ENCODE measurements at regions not wholly inside any gene's neighbourhood (a gene's known extent, or its start where the extent isn't known, plus 50 kb on each side); places are given as distances from the start of the nearest gene placed in this dataset.

GRCh38 chr21:35643176-35643575, 417.1 kb downstream of the SETD4 start:
- DNase-seq (ENCODE audit: low spot score): no peak

DNA sequence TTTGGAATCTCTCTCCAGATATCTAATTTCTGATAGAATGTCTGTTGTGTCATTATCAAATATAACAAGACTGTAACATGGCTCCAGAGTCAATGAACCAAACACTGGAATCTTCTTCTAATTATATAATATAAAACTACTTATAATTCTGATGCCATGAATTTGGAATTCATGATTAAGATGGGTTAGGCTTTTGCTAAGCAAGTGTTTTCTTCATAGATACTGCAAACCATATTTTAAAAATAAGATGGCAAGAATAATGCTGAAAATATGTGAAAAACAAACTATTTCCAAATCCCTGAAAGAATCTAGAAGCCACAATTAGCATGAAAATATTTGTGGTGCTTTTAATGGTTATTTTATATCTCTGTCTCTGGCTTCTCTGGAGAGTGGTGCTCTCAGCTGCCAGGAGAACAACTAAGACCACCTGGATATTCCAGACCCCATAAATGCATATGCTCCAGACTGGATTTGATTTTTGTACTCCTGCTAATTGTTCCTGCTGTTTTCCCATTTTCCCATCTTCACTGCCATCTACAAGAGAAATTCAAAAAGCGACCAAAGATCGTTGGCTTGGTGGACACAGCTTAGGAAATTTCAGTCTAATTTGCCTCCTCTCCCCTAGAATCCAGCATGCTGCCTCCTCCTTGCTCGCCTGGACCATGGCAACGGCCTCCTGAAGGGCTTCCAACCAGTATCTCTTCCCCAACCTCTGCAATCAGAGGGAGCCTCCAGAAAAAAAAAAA, 418.9 kb downstream of the SETD4 start:
- no peak for DNase-seq (ENCODE audit: low spot score)

DNA sequence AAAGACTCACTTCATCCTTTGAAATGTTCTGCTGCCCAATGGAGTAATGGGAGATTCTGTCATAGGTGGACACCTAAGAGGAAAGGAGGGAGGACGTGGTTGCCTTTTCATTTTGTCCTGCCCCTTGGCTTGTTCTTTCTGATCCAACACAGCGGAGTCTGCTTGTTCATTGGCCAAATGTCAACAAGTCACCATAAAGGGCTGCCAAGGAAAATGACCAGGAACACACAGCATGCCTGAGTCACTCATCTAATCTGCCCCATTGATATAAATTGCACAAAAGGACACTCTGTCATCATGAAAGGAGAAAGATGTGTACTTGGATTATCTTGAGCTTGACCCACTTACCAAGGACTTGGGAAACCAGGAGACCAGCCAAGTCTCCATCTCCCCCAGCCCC, 422.9 kb downstream of the SETD4 start:
- DNase-seq (ENCODE audit: low spot score): no peak

GRCh38 chr21:35635994-35636393, 424.3 kb downstream of the SETD4 start:
- DNase-seq (ENCODE audit: low spot score): no peak

DNA sequence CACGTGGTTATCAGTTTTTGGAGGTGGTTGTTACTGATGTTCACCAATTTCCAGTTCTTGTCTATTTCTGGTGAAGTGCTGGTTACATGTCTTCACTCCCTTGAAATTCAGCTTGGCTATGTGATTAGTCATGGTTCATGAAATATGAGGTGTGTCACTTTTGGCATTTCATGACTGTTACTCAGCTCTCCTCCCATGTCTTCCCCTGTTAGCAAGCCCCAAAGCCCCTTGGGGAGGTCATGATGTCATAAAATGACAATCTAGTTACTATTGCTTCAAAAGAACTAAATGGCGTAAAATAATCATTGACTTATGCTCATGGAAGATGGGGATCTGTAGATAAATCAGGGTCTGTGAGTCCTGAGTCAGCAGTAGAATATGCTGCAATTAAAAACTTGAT, 425.1 kb downstream of the SETD4 start:
- no peak for DNase-seq (ENCODE audit: low spot score)

DNA sequence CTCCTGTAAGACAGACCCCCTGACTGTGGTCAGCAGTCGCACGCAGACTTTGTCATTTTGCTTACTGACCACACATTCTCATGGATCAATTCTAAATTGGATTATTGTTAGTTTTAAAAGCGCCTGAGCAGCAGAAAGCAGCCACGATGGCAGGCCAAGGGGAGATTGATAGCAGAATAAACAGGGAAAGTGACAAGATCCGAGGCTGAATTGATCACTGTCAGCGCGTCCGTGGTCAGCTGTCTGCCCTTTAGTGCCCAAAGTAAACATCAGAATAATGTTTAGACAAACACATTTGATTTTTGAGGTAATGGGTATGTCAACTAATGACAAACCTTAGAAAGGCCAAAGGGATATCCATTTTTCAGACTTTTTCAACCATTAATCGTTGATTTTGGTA, 426.8 kb downstream of the SETD4 start:
- DNase-seq (ENCODE audit: low spot score): no peak

DNA sequence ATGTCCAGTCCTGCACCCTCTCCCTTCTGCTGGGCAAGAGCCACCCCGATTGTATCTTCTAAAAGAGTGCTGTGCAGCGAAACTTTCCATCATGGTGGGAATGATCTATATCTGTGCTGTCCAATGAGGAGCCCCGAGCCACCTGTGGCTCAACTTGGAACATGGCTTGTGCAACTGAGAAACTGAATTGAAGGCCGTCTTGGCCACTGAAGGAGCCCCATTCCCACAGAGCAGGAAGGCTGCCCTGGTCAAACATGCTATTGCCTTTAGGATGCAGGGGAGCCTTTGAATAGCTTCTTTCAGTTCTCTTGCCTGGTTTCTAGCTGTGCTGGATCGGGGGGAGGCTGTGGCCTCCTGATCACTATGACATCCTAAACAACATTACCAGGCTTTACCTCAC, 427.6 kb downstream of the SETD4 start:
- DNase-seq (ENCODE audit: low spot score): no peak

GRCh38 chr21:35628316-35628715, 432.0 kb downstream of the SETD4 start:
- DNase-seq (ENCODE audit: low spot score): no peak

- DNase-seq (ENCODE audit: low spot score): no peak
These were observed 432.9 kb downstream of the SETD4 start for GRCh38 chr21:35627462-35627861.

- DNase-seq (ENCODE audit: low spot score): no peak
These were observed 434.8 kb downstream of the SETD4 start for GRCh38 chr21:35625576-35625975.

DNA sequence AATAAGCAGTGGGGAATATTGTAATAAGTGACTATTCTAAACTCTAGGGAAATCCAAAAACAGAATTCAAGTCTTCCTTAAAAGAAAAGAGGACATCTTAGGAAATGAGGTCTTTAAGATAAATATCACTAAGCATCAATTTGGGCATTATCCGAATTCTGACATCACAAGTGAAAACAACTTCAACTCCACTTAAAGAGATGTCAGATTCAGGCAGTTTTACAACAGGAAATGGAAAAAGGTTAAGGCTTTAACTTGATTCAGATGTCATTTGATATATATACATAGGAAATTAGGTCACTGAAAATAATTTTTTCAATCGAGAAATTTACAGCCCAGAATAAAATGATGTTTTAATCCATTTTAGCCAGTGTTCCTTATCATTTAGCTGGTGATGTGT, 435.4 kb downstream of the SETD4 start:
- no peak for DNase-seq (ENCODE audit: low spot score)

GRCh38 chr21:35622612-35623011, 437.7 kb downstream of the SETD4 start:
- DNase-seq (ENCODE audit: low spot score): no peak

GRCh38 chr21:35619184-35619583, 441.1 kb downstream of the SETD4 start:
- DNase-seq (ENCODE audit: low spot score): no peak

DNA sequence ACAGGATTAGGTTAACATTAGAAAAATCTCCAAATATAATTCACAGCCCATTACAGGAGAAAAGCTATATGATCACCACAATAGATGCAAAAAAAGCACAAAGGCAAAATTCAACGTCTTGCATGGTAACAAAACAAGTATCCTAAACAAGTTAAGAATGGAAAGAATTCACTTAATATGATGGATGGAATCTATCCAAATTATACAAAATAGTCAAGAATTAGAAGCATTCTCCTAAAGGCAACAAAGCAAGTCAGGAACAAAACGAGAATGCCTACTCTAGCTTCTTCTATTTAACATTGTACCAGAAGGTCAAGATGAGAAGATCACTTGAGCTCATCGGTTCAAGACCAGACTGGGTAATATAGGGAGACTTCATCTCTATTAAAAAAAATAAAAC, 442.8 kb downstream of the SETD4 start:
- no peak for DNase-seq (ENCODE audit: low spot score)

DNA sequence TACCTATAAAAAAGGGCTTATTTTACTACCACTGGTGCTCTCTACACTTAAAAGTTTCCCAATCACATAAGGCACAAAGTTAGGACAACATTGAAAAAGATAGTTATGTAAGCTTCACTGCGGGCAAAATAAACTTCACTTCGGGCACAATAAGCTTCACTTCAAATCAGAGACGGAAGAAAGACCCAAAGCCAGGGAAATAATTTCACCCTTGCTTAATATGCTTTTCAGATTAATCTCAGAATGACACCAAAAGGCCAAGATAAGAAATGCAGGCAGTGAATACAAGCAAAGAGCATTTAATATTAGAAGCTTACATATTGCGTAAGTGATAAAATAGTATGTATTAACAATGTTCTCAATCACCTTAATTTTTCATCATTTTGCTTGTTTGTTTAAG, 444.2 kb downstream of the SETD4 start:
- peak; percentile 20 for DNase-seq (ENCODE audit: low spot score)

- no peak for DNase-seq (ENCODE audit: low spot score)
These were observed 445.0 kb downstream of the SETD4 start for GRCh38 chr21:35615325-35615724.

DNA sequence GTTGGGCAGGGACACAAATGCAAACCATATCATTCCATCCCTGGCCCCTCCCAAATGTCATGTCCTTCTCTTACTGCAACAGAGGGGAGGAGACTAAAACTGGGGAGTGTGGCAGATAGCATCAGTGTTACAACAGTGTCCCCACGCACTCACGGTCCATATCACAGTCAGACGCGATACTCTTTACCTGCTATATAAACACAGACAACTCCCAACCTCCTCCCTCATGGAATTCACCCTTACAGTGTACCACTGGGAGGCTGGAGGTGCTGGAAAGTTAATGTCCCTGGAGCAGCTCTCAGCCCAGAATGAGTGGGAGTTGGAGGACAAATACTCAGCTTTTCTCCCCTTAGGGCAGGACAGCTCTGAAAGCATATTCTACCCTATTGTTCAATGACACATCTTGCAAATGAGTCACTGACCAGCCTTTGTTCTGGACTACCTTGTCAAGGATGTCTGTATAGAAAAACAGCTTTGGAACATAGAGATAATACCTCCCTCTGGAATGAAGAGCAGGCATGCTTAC, 445.9 kb downstream of the SETD4 start:
- DNase-seq (ENCODE audit: low spot score): no peak

DNA sequence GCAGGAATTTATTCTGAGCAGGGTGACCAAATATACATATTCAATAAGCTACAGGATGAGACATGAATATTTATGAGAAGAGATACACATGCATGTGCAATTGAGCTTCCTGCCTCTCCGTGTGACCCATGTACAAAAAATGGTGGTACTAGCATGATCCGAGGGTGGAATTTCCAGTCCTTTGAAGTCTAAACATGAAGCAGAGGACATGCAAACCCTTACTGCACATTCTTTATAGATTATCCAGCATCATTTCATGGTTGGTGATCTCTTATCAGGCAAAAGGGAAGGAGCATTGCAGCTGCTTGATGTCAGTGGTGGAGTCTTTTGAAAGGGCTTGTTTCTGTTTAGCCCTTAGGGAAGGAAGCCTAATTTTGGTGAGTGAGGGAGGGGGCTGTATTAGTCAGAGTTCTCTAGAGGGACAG, 448.6 kb downstream of the SETD4 start:
- no peak for DNase-seq (ENCODE audit: low spot score)

- DNase-seq (ENCODE audit: low spot score): no peak
These were observed 451.1 kb downstream of the SETD4 start for GRCh38 chr21:35609263-35609662.

- no peak for DNase-seq (ENCODE audit: low spot score)
These were observed 452.9 kb downstream of the SETD4 start for GRCh38 chr21:35607406-35607805.

DNA sequence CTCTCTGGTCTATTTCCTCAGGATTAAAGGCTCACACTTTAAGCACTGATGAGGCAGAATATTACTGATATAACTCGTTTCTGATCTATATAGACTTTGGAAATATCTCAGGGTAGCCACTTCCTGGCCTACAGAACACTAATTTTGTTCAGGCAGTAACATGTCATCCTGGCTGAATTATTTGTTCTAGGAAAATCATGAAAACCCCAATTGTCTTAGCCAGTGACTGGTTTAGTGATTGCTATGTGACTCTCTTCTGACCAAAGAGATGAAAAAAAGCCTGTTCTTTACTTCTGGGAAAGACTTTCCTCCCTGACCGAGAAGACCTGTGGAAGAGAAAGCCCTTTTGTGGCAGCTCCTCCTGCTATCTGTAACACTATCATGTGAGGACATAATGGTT, 453.7 kb downstream of the SETD4 start:
- DNase-seq (ENCODE audit: low spot score): no peak

DNA sequence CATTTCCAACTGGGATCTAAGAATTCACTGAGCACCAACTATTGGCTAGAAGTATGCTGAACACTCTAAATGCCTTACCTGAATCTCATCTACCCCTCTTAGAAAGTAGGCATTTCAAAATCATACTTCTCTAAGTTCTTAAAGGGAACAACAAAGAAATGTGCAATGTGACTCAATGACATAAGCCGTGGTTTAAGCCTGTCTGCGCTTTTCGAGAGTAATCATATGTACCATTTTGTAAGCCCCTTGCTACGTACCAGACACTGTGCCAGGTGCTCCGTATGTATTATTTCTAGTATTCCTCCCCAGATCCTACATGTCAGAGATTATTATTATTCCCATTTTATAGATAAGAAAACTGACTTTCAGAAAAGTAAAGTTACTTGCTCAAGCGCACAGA, 454.2 kb downstream of the SETD4 start:
- no peak for DNase-seq (ENCODE audit: low spot score)

GRCh38 chr21:35603494-35603893, 456.8 kb downstream of the SETD4 start:
- no peak for DNase-seq (ENCODE audit: low spot score)

- DNase-seq (ENCODE audit: low spot score): no peak
These were observed 457.4 kb downstream of the SETD4 start for GRCh38 chr21:35602811-35603362.
